ENCODE measurements at regions not wholly inside any gene's neighbourhood (a gene's known extent, or its start where the extent isn't known, plus 50 kb on each side); places are given as distances from the start of the nearest gene placed in this dataset.
"Not testable (repeated sequence)": the region's sequence is repeated elsewhere in the genome, so short reads cannot be mapped to it uniquely, and the experiment has no call there.

- DNase-seq: peak; percentile 70
These were observed 276.9 kb upstream of the CHAC2 start for GRCh38 chr2:53490659-53491058.

- not testable (repeated sequence) for DNase-seq
These were observed 281.3 kb upstream of the CHAC2 start for GRCh38 chr2:53486185-53486899.

- no peak for DNase-seq
These were observed 282.4 kb upstream of the CHAC2 start for GRCh38 chr2:53485021-53485728.

- no peak for DNase-seq
These were observed 283.1 kb upstream of the CHAC2 start for GRCh38 chr2:53484531-53484930.

- DNase-seq: no peak
These were observed 290.1 kb upstream of the CHAC2 start for GRCh38 chr2:53477517-53477916.

GRCh38 chr2:53476834-53477233 lies 290.8 kb upstream of the CHAC2 start:
- no peak for DNase-seq

- peak; percentile 34 for DNase-seq
These were observed 291.8 kb upstream of the CHAC2 start for GRCh38 chr2:53475766-53476165.

- peak; percentile 85 for DNase-seq
These were observed 292.3 kb upstream of the CHAC2 start for GRCh38 chr2:53475321-53475720.

- no peak for DNase-seq
These were observed 292.7 kb upstream of the CHAC2 start for GRCh38 chr2:53474914-53475313.

GRCh38 chr2:53473775-53474311 lies 293.8 kb upstream of the CHAC2 start:
- DNase-seq: no peak

GRCh38 chr2:53473236-53473635 lies 294.4 kb upstream of the CHAC2 start:
- no peak for DNase-seq

GRCh38 chr2:53467467-53468180 lies 300.0 kb upstream of the CHAC2 start:
- DNase-seq: no peak

- no peak for DNase-seq
These were observed 303.5 kb upstream of the CHAC2 start for GRCh38 chr2:53463806-53464726.

- DNase-seq: no peak
These were observed 306.7 kb upstream of the CHAC2 start for GRCh38 chr2:53460937-53461336.

GRCh38 chr2:53460347-53460746 lies 307.3 kb upstream of the CHAC2 start:
- DNase-seq: no peak

GRCh38 chr2:53455094-53455493 lies 312.5 kb upstream of the CHAC2 start:
- DNase-seq: no peak

- DNase-seq: no peak
These were observed 314.5 kb upstream of the CHAC2 start for GRCh38 chr2:53452957-53453748.

- no peak for DNase-seq
These were observed 315.2 kb upstream of the CHAC2 start for GRCh38 chr2:53452400-53452799.

GRCh38 chr2:53450923-53451322 lies 316.7 kb upstream of the CHAC2 start:
- no peak for DNase-seq

- peak; percentile 38 for DNase-seq
These were observed 319.0 kb upstream of the CHAC2 start for GRCh38 chr2:53448591-53448990.

- no peak for DNase-seq
These were observed 319.5 kb upstream of the CHAC2 start for GRCh38 chr2:53448086-53448485.
